AG09309 (cell line): ENCODE measurements at regions not wholly inside any gene's neighbourhood (a gene's known extent, or its start where the extent isn't known, plus 50 kb on each side); places are given as distances from the start of the nearest gene placed in this dataset.

ENCODE experiments used
- DNase-seq: peaks from one replicate; pipeline ENCODE4 v3.0.0-alpha.2; 2010; ENCODE audit warnings: low read depth
- H3K4me3 ChIP-seq: 2 replicates; pipeline ENCODE4 v1.5.1; 2011; ENCODE audit warnings: mild to moderate bottlenecking, low read depth, low read length, moderate library complexity; ENCODE audit not compliant: control insufficient read depth
- TF ChIP-seq, protein P1 (sequence below): IDR thresholded peaks from 2 replicates; pipeline ENCODE4 v1.5.1; 2011; ENCODE audit warnings: mild to moderate bottlenecking, low read depth, low read length, inconsistent platforms; ENCODE audit not compliant: insufficient read depth, control insufficient read depth; ENCODE audit errors: missing control alignments

DNA sequence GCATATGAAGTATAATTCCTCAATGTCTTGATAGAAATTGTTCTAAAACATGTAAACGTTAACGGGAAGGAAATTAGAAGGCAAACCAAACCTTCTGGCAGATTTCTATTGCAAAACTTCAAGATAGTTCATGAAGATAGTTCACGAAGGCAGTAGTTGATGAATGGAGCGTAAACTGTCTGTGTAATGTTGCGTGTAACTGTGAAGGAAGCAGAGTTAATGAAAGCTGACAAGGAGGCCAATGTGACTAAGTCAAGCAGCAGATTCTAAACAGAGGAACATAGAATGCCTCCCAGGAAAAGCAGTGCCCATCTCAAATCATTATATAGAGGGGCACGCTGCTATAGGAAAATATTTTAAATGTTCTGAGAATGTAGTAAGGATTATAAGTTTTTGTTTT, 659.7 kb upstream of the IGFBP3 start:
- no peak for DNase-seq
- TF ChIP-seq, protein P1, sequence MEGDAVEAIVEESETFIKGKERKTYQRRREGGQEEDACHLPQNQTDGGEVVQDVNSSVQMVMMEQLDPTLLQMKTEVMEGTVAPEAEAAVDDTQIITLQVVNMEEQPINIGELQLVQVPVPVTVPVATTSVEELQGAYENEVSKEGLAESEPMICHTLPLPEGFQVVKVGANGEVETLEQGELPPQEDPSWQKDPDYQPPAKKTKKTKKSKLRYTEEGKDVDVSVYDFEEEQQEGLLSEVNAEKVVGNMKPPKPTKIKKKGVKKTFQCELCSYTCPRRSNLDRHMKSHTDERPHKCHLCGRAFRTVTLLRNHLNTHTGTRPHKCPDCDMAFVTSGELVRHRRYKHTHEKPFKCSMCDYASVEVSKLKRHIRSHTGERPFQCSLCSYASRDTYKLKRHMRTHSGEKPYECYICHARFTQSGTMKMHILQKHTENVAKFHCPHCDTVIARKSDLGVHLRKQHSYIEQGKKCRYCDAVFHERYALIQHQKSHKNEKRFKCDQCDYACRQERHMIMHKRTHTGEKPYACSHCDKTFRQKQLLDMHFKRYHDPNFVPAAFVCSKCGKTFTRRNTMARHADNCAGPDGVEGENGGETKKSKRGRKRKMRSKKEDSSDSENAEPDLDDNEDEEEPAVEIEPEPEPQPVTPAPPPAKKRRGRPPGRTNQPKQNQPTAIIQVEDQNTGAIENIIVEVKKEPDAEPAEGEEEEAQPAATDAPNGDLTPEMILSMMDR, result no peak
- no peak overlapping the region for H3K4me3 ChIP-seq

DNA sequence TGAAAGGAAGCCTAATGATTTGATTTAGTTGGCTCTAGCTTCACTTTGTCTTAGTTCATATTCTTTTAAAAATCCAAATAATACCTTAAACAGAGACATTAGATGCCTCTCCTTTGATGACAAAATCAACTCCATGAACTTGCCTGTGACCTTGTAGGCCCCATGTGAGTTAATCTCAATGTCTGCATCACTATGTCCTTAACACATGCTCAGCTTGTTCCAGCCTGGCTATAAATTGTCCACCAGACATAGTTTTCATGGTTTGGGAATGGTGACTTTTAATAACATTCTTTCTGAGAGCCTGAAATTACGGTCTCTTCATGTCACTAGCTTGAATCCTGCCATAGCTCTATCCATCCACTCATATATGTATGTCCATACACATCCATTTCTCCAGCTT, 656.3 kb upstream of the IGFBP3 start:
- TF ChIP-seq, protein P1, result no peak
- no peak for DNase-seq
- no peak overlapping the region for H3K4me3 ChIP-seq

DNA sequence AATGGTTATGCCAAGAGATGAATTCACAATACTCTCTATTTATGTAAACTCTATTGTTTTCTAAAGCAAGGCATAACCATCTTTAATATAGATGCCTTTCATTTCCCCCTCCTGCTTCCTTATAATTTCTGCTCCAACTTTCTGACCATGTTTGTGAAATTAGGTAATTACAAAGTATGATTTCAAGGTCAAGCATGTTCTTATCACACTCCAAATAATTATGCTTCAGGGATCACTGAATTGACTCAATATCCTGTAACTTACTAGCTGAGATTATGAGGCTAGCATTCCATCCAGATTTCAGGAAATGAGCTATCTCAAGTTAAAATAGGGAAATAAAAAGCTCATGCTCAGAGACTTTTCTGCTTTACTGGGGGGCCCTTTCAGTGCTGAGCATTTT, 655.9 kb upstream of the IGFBP3 start:
- no peak for DNase-seq
- TF ChIP-seq, protein P1, result no peak
- H3K4me3 ChIP-seq, result no peak overlapping the region

DNA sequence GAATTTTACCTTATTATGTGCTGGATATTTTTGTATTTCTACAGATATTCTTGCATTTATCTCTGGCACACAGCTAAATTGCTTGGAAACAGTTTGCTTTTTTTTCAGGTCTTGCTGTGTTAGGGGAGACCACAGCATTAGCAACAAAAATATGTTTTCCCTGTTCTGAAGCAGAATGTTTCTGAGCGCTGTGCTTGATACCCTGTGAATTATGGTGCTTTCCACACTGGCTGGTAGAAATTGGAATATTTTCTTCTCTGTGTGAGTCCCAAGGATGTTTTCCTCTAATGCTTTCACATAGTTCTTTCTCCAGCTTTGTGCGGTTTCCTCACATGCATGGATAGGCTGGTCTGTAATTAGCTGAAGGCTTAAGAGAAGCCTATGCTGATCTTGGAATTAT, 651.6 kb upstream of the IGFBP3 start:
- DNase-seq, result no peak
- TF ChIP-seq, protein P1, result no peak
- H3K4me3 ChIP-seq, result no peak overlapping the region

DNA sequence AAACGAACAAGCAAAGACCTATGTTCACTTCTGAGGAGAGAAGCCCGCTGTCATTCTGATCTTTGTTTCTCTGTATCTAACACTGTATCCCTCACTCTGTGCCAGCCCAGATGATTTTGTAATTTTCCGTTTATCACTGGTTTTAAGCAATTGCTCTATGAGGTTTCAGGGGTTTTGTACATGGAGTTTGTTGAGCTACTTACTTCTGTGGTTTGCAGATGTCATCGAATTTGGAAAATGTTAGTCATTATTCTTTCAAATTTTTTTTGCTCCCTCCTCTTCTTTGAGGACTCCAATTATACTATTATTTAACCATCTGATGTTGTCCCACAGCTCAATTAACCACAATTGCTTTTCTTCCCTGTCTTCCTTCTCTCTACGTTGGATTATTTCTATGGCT, 650.9 kb upstream of the IGFBP3 start:
- H3K4me3 ChIP-seq, result no peak overlapping the region
- no peak for DNase-seq
- TF ChIP-seq, protein P1, result no peak

DNA sequence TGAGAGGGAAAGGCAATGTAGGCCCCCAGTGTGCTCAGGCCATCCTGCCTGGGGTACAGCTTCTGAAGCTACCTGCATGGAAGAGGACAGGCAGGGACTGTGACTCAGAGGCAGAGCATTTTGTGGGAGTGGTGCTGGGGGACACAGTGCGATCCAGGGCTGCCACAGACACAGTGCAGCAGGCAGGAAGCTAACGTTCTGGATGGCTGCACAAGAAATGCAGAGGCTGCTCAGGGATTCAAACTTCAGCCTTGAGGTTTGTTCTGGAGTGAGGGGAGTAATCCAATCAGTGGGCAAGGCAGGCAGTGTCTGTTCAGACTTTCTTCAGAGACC, 648.0 kb upstream of the IGFBP3 start:
- no peak overlapping the region for H3K4me3 ChIP-seq
- TF ChIP-seq, protein P1, result no peak
- no peak for DNase-seq
